ENCODE measurements at regions not wholly inside any gene's neighbourhood (a gene's known extent, or its start where the extent isn't known, plus 50 kb on each side); places are given as distances from the start of the nearest gene placed in this dataset.

DNA sequence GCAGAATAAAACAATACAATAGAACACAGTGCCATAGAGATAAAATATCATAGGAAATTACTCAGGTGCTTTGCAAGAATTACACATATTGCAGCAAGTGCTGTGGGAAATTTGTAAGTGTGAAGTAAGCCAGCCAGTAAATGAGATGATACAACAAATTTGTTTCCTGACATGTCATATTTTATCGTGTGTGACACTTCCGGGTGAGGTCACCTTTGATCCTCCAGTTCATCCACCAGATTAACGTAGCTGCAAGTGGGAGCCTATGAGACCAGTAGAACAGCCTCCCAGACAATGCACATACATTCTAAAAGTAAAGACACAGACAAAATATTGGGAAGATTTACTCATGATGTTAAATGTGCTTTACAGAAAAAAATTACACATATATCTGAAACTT, 72.2 kb downstream of the PRDM9 start:
- DNase-seq, result no peak

DNA sequence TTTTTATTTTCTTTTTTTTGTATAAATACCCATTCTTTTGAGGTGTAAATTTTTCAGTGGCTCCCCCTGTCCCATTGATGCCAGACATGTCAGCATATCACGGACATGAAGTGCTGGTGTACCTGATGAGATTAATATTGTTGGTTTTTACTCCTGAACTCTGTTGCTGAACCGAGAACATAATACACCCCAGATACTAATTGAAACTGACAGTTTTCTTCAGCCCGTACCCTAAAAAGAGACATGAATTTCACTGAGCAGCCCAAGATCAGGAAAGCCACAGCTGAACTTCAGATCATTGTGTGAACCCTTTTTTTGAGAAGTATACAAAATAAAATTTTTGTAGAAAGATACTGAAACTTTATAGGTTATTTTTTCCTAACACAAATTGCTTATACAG, 75.7 kb downstream of the PRDM9 start:
- DNase-seq, result no peak

DNA sequence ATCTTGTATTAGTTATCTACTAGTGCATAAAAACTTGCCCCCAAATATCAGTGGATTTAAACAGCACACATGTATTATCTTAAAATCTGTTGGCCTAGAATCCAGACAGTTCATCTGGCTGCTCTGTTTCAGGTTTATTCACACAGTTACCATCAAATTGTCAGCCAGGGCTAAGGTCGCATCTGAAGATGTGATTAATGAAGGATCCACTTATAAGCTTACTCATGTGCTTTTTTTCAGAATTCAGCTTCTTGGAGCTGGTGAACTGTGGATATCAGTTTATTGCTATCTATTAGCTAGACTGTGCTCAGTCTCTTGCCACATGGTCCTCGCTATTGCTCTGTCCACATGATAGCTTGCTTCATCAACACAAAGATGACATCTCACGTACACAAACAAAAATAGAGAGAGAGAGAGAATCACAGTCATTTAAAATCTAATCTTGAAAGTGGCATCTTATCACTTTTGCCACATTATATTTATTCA, 81.5 kb downstream of the PRDM9 start:
- no peak for DNase-seq

DNA sequence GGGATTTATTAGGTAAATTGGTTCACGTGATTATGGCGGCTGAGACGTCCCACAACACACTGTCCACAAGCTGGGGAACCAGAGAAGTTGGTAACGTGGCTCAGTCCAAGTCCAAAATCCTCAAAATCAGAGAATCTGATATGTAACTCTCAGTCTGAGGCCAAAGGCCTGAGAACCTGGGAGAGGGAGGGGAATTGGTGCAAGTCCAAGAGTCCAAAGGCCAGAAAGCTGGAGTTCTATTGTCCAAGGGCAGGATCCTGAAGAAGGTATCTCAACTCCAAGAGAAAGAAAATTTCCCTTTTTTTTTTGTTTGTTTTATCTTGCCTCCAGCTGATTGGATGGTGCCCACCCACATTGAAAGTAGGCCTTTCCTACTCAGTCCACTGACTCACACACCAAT, 83.8 kb downstream of the PRDM9 start:
- no peak for DNase-seq

DNA sequence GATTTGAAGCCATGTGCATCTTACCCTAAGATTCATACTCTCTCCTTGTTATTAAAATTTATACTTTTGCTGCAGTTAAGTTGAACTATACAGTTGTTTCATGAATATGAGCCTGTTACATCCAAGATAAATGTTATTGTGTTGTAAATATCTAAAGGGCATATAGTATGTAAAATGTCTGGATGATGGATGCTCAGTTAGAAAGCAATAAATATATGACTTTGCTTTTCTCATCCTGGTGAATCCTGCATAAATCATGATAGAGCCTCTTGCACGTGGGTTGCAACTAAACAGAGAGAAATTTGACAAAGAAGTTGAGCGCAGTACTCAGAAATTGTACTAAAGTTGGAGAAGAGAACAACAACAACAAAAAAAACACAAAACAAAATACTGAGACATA, 99.5 kb downstream of the PRDM9 start:
- no peak for DNase-seq

DNA sequence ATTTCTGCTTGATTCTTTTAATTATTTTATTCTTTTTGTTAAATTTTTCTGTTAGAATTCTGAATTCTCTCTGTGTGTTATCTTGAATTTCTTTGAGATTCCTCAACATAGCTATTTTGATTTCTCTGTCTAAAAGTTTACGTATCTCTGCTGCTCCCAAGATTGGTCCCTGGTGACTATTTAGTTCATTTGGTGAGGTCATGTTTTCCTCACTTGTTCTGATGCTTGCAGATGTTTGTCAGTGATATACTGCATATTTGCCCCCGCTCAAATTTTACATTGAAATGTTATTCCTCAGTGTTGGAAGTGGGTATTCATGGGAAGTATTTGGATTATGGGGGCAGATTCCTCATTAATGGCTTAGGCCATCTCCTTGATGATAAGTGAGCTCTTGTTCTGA, 105.3 kb downstream of the PRDM9 start:
- DNase-seq, result no peak

DNA sequence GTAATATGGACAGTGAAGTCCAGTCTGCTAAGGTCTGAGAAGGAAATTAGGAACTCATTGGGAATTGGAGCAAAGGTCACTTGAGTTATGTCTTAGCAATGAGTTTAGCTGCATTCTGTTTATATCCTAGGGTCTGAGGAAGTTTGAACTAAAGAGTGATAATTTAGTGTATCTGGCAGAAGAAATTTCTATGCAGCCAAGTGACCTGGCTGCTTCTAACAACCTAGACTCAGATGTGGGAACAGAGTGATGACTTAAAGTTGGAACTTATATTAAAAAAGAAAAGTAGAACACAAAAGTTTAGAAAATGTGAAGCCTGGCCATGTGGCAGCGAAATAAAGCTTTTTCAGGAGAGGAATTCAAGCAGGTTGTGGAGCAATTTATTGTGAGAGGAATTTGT, 106.2 kb downstream of the PRDM9 start:
- DNase-seq, result no peak

DNA sequence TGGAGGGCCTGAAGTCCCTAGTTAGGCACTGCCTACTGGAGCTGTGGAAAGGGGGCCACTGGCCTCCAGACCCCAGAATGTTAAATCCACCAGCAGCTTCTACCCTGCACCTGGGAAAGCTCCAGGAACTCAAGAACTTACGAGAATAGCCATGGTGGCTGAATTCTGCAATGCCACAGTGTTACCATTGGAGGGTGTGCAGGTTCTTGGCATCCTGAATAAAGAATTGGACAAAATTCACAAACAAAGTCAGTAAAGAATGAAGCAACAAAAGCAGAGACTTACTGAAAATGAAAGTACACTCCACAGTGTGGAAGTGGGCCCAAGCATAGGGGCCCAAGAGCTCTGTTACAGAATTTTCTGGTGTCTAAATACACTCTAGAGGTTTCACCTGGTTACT, 107.0 kb downstream of the PRDM9 start:
- no peak for DNase-seq

DNA sequence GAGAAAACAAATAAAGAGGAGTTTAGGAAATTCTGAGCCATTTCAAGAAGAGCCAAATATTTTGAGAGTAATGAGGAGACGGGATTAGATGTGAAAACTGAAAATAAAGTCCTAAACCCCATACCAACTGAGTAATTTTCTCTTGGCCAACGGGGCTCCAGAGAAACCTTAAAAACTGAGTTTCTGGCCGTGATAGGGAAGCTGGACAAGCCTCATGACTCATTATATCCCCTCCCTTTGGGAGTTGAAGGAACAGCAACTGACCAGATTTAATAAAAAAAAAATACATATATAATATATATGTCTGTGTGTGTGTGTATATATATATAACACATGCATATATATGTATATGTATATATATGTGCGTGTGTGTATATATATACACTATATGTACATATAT, 119.6 kb downstream of the PRDM9 start:
- DNase-seq, result no peak

DNA sequence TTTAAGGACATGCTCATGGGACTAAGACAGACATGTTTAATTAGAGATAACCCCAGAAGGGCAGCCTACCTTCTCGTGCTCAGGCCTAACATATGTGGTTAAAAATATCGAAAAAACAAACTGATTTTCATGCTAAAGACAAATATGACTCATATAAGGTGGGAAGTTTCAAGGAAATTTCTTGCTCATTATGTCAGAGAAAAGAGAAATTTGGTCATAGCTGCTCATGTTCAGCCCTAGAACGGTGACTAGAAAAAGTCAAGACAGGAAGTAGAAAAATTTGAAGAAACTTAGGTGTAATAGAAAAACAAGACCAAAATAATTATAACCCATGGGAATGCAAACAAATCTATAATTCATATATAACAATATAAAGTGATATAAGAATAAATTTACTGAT, 120.6 kb downstream of the PRDM9 start:
- DNase-seq, result no peak

DNA sequence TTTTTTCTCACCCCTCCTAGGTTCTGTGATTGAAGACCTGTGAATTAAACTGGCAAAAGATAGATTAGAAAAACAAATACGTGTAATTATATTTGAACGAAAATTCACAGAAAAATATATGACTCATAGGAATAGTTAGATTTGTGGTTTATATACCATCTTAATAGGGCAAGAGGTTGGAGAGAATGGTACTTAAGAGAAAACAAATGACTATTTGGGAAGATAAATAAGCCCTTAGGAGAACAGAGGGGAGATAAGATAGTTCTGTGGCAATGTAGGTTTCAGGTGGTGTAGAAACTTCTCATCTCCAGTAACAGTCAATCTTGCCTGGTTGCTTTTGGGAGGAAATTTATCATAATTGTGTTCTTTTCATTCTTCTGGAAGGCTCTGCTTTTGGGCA, 122.0 kb downstream of the PRDM9 start:
- DNase-seq, result no peak

DNA sequence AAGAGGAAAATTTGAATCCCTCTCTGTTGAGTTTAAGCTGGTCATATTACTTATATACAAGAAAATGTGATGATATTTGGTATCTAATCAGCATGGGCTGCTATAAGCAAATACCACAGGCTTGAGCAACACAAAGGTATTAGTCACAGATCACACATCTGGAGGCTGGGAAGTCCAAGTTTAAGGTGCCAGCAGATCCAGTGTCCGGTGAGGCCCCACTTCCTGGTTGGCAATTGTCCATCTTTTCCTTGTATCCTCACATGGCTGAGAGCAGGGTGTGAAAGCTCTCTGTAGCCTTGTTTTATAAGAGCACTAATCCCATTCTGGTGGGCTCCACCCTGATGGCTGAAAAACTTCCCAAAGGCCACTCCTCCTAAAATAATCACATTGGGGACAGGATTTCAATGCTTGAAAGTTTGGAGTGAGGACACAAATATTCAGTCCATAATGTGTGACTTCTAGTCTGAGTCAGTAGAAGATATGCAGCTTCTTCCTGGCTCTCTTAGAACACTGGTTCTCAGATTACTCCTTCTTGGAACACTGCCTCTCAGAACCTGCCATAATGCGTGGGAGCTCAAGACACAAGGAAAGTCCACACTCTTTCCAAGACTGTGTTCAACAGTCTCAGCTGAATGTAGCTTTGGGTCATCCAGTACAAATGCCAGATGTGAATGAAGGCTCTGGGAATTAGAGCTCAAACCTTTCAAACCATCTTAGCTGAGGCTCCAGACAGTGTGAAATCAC, 124.1 kb downstream of the PRDM9 start:
- DNase-seq, result no peak

DNA sequence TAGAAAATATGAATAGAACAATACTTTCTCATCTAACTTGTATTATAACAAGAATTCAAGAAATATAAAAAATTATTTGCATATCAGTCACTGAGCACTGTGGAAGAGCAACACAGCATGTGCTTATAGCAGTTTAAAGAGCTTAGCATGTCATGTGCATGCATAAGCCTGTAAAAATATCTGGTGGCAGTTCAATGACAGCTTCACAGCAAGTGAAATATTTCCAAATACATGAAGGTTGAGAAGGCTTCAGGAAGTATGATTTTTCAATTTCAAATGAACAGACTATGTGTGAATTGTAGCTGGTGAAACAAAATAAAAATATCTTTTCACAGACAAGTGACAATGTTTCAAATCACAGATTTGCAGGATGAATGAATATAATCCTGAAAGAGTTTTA, 128.5 kb downstream of the PRDM9 start:
- no peak for DNase-seq

DNA sequence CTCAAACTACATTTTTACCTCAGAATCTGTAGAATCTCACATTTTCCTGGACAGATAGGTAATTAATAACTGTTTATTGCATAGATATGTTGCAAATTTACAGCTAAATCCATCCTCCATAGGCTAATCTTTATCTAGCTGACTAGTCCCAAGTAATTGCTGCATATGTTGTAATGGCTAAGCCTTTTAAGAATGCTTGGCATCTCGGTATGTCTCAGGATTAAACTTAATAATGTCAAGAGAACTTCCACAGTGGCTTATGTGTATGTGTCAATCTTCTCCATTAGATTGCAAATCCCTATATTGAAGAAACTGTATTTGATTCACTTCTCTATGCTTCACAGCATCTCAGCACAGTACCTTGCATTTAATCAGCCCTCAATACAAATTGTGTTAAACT, 131.9 kb downstream of the PRDM9 start:
- no peak for DNase-seq

DNA sequence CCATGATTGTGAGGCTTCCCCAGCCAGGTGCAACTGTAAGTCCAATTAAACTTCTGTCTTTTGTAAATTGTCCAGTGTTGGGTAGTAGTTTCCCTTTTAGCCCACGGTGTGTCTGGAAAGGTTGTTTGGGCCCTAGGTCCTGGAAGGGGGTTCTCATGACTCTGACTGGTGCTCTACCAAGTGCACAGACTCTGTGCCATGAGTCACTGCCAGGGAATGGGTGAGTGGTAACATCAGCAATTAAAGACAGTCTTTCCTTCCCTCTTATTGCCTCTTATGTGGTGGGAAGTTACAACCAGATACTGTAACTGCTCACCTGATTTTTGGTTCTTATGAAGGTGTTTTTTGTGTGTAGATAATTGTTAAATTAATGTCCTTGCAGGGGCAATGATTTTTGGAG, 141.2 kb downstream of the PRDM9 start:
- no peak for DNase-seq

DNA sequence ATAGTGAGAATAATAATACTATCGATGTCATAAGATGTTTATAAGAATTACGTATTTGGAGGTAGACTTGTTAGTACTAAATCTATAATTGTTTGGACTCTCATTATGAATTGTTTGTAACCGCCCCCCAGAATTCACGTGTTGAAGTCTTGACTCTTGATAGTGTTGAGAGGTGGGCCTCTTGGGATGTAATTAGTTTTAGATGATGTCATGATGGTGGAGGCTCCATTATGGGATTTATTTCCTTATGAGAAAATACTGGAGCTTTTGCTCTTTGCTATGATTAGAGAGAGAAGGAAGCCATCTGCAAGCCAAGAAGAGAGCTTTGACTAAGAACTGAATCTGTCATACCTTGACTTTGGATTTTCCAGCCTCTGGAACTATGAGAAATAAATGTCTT, 142.2 kb downstream of the PRDM9 start:
- DNase-seq, result no peak

DNA sequence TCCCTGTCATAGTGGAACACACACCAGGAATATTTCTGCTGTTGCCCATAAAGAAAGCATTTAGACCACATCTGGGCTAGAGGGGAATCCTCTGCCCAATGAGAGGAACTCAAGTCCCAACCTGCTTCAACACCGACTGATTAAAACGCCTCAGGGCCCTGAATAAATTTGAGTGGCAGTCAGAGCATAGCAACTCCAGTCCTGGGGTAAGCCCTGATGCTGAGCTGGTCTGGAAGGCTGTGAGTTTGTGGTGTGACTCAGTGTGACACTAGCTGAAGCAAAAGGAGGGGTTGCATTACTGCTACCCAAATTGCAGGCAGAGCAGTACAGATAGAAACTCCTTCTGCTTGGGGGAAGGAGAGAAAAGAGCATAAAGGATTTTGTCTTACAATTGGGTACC, 148.3 kb downstream of the PRDM9 start:
- no peak for DNase-seq

DNA sequence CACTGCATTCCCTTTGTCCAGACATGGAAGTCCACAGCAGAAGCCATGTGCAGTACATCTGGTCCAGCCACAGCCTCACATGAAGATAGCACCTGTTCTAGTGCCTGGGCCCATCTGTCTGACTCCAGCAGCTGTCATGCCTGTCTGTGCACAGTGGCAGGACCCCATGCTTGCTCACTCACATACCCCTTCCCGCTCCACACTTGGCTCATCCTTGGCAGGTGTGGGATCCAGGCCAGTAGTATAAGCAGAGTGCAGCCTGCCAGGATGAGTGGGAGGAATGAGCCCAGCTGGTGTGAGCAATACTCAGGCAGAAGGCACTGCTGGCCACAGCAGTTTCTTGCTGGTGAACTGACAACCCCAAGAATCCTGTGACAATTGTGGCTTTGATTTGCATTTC, 168.0 kb downstream of the PRDM9 start:
- DNase-seq, result no peak

DNA sequence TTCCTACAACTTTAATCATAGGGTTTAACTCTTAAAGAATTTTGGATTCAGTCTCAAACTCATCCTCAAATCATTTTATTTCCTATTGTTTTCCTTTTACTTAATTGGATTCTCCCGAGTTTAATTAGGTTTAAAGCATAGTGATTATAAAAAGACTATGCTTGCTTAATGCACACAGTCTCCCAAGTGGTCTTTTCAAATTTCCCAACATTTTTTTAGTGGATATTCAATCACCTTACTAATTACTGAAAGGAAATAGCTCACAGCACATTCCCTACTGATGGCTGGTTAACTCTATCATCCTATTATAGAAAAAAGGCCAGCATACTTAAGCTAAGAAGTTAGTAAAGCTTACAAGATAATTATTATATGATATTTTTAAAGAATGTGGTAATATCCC, 170.6 kb downstream of the PRDM9 start:
- DNase-seq, result no peak

DNA sequence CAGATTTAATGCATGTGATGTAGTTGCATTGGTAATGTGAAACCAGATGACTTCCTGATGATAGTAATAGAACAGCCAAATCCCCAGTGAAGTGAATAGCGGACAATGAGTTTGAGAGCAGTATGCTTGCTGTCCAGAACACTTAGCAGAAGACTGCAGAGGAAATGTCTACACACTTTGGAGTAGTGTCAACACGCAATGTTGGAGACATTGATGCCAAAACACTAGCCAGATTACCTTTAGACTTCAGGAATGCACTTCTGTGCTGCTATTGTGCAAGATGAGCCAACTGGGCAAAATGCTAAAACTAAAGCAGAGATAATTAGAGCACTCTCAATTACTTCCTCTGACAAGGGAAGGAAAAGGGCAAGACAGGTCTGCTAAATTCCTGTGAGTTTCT, 176.7 kb downstream of the PRDM9 start:
- no peak for DNase-seq

DNA sequence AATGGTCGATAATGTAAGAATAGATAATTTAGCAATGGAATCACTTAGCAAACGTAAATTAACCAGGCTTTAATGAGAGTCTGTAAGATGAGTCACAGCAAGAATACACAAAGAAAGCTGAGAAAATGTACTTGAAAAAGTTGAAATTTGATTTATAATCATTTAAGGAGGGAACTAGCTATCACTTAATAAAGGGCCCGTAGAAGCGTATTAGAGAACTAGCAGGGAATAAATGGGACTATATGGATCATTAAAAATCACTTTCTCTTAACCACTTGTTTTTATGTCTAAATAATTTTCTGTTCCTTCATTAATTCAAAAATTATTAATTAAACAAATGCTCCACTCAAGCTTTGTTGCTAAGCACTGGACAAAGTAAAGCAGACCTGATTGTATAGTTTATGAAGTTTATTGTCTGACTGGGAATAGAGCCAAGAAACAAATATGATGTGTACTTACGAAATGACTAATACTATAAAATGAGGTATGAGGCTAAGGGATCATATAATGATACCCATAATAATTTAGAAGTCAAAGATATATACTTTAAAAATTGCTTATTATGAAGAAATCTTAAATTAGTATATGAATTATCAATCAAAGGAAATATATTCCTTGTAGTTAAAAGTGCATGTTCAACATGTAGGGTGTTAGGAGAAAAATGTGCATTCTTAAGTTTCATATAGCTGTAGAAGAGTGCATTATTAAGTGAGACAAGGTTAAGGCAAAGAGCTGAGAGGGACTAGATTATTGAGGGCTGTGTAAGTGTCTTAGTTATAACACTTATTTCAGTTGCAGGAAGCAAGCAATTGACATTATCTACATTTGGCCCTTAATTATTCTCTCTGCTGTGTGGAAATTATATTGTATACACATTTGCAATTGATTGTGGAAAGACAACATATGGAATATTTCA, 196.8 kb downstream of the PRDM9 start:
- no peak for DNase-seq

DNA sequence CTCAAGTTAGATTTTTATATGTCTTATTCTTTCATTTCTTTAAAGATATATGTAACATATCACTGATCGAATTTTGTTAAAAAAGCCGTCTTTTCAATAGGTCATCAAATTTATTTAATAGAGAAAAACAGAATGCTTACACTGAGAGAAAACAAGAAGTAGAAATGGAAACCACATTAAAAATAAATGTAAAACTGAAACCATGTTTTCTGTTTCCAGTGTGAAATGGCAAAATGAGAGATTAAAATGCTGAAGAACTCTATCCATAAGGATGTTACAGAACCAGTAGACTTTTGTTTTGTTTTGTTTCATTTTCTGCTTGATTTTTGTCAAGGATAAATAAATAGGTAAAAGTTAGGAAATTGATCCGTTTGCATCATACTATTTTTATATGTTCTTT, 210.1 kb downstream of the PRDM9 start:
- no peak for DNase-seq

DNA sequence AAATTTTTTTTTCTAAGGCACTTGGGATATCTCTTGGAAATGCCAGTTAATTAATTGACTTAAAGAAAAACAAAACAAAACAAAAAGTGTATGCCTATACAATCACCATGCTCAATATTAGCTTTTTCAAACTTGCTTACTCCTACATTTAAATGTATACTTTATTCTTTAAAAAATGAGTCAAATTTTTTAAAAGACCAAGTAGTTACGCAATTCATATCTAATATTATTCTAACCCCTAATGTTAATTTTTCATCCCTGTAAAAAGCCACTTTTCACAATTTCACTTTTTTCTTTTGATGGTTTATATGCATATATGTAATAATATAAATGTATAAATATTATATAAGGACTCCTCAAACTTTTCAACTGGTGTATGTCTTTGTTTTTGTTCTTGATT, 211.2 kb downstream of the PRDM9 start:
- no peak for DNase-seq

DNA sequence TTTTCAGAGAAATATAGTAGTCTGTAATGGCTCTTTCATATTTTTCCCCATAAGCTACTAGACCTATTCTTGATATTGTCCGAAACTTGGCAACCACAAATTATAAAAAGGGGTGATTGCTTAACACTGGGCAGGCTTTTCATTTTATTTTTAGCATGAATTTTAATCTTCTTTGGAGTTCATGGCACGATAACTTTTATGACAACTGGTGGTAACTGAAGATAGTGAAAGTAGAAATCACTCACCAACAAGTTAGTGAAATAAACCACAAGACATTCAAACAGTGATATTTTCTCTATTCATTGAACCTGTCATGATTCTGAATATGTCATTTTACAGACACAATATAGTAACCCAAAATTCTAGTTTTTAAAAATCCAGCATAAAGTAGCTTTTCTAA, 213.9 kb downstream of the PRDM9 start:
- no peak for DNase-seq

Measured in NCI-H1436 treated with DMSO at 0.1 percent for 48 hours (cell line).